Astrocyte (in vitro differentiated cells and primary cell): ENCODE measurements at regions not wholly inside any gene's neighbourhood (a gene's known extent, or its start where the extent isn't known, plus 50 kb on each side); places are given as distances from the start of the nearest gene placed in this dataset.

Experiments
- EZH2 ChIP-seq: IDR thresholded peaks from 2 replicates; pipeline ENCODE4 v1.6.1; 2012; ENCODE audit warnings: mild to moderate bottlenecking, low read length, inconsistent platforms; ENCODE audit not compliant: insufficient read depth
- TF ChIP-seq, protein P1 (sequence below): IDR thresholded peaks from 2 replicates; pipeline ENCODE4 v1.5.1; 2011; ENCODE audit warnings: low read depth, mild to moderate bottlenecking, inconsistent platforms, low read length, moderate library complexity; ENCODE audit not compliant: insufficient read depth

DNA sequence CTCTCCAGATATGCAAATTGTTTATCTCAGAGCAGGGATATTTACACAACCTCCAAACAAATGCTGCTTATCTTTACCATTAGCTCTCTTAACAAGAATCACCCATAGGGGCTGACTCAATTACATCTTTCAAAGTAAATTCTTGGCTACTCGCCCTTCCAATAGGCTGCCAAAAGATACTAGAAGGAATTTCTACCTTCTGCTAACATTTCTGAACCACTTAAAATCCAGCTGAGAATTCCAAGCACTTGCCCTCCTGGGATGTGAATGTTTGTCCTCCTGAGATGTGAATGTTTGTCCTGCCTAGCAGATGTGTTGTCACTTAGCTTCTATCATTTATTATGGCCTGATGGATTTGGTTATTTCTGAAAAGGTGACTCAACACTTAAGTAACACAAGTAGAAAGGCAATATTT is 388.0 kb downstream of the GJA1 start:
- TF ChIP-seq, protein P1, sequence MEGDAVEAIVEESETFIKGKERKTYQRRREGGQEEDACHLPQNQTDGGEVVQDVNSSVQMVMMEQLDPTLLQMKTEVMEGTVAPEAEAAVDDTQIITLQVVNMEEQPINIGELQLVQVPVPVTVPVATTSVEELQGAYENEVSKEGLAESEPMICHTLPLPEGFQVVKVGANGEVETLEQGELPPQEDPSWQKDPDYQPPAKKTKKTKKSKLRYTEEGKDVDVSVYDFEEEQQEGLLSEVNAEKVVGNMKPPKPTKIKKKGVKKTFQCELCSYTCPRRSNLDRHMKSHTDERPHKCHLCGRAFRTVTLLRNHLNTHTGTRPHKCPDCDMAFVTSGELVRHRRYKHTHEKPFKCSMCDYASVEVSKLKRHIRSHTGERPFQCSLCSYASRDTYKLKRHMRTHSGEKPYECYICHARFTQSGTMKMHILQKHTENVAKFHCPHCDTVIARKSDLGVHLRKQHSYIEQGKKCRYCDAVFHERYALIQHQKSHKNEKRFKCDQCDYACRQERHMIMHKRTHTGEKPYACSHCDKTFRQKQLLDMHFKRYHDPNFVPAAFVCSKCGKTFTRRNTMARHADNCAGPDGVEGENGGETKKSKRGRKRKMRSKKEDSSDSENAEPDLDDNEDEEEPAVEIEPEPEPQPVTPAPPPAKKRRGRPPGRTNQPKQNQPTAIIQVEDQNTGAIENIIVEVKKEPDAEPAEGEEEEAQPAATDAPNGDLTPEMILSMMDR, result no peak
- TF ChIP-seq EZH2, result no peak
